ENCODE measurements at regions not wholly inside any gene's neighbourhood (a gene's known extent, or its start where the extent isn't known, plus 50 kb on each side); places are given as distances from the start of the nearest gene placed in this dataset.
A peak's percentile ranks its signal among the peaks of the same experiment; 100 is the strongest.

GRCh38 chr4:111636961-111637585 lies 508.2 kb upstream of the FAM241A start:
- TF ChIP-seq REST (IDR thresholded peaks at IDR 0.05; ENCODE audit: low read depth), result no peak
- no peak for TF ChIP-seq CREB1 (IDR thresholded peaks at IDR 0.05; ENCODE audit: low read depth)
- no peak for TF ChIP-seq NFIC (IDR thresholded peaks at IDR 0.05)
- TF ChIP-seq RAD21 (IDR thresholded peaks at IDR 0.05; ENCODE audit: low read depth), result no peak
- no peak for TF ChIP-seq USF1 (IDR thresholded peaks at IDR 0.05)

GRCh38 chr4:111639120-111639690 lies 506.0 kb upstream of the FAM241A start:
- no peak for TF ChIP-seq FOXM1 (IDR thresholded peaks at IDR 0.05; ENCODE audit: borderline replicate concordance, low read depth)
- TF ChIP-seq USF1 (IDR thresholded peaks at IDR 0.05), result no peak
- no peak for TF ChIP-seq CEBPB (IDR thresholded peaks at IDR 0.05)
- TF ChIP-seq EP300 (IDR thresholded peaks at IDR 0.05; ENCODE audit: borderline replicate concordance), result no peak
- TF ChIP-seq REST (IDR thresholded peaks at IDR 0.05; ENCODE audit: low read depth), result no peak
- TF ChIP-seq EGR1 (IDR thresholded peaks at IDR 0.05), result no peak
- TF ChIP-seq MAX (IDR thresholded peaks at IDR 0.05), result no peak
- TF ChIP-seq TEAD4 (IDR thresholded peaks at IDR 0.05), result no peak

- TF ChIP-seq TEAD4 (IDR thresholded peaks at IDR 0.05), result no peak
- no peak for TF ChIP-seq REST (IDR thresholded peaks at IDR 0.05; ENCODE audit: low read depth)
- TF ChIP-seq EGR1 (IDR thresholded peaks at IDR 0.05), result no peak
- no peak for TF ChIP-seq RAD21 (IDR thresholded peaks at IDR 0.05; ENCODE audit: low read depth)
- TF ChIP-seq CEBPB (IDR thresholded peaks at IDR 0.05), result no peak
Measured at GRCh38 chr4:111639876-111640275, 505.4 kb upstream of the FAM241A start.

- TF ChIP-seq RAD21 (IDR thresholded peaks at IDR 0.05; ENCODE audit: low read depth) (peak; percentile 84), CEBPB (IDR thresholded peaks at IDR 0.05) (peak; percentile 95), ZBTB7A (IDR thresholded peaks at IDR 0.05; ENCODE audit: low read depth) (no peak)
Measured at GRCh38 chr4:111641813-111642579, 503.3 kb upstream of the FAM241A start.

GRCh38 chr4:111648056-111648455 lies 497.2 kb upstream of the FAM241A start:
- no peak for TF ChIP-seq CEBPB (IDR thresholded peaks at IDR 0.05)
- TF ChIP-seq EP300 (IDR thresholded peaks at IDR 0.05; ENCODE audit: borderline replicate concordance), result no peak
- no peak for TF ChIP-seq USF1 (IDR thresholded peaks at IDR 0.05)
- no peak for TF ChIP-seq YY1 (IDR thresholded peaks at IDR 0.05; ENCODE audit: low read depth)
- no peak for TF ChIP-seq TAF1 (IDR thresholded peaks at IDR 0.05; ENCODE audit: low read depth)
- TF ChIP-seq CREB1 (IDR thresholded peaks at IDR 0.05; ENCODE audit: low read depth), result no peak
- no peak for TF ChIP-seq NFIC (IDR thresholded peaks at IDR 0.05)
- no peak for TF ChIP-seq FOXM1 (IDR thresholded peaks at IDR 0.05; ENCODE audit: borderline replicate concordance, low read depth)
- no peak for TF ChIP-seq TEAD4 (IDR thresholded peaks at IDR 0.05)
- no peak for TF ChIP-seq RAD21 (IDR thresholded peaks at IDR 0.05; ENCODE audit: low read depth)
- TF ChIP-seq EGR1 (IDR thresholded peaks at IDR 0.05), result no peak
- no peak for TF ChIP-seq REST (IDR thresholded peaks at IDR 0.05; ENCODE audit: low read depth)
- no peak for TF ChIP-seq ZBTB7A (IDR thresholded peaks at IDR 0.05; ENCODE audit: low read depth)
- no peak for TF ChIP-seq MAX (IDR thresholded peaks at IDR 0.05)
- TF ChIP-seq TCF12 (IDR thresholded peaks at IDR 0.05; ENCODE audit: low read depth), result no peak

Data from Ishikawa (cell line).